Omental fat pad (tissue), 1 donor: ENCODE measurements at regions not wholly inside any gene's neighbourhood (a gene's known extent, or its start where the extent isn't known, plus 50 kb on each side); places are given as distances from the start of the nearest gene placed in this dataset.
"Not testable (repeated sequence)": the region's sequence is repeated elsewhere in the genome, so short reads cannot be mapped to it uniquely, and the experiment has no call there.

Experiments used
- ATAC-seq: fragments of 150-250 bp; one replicate; pipeline ENCODE4 v1.9.1; 2016; ENCODE audit warnings: mild to moderate bottlenecking, moderate library complexity; ENCODE audit not compliant: low FRiP score
- DNase-seq: peaks from one replicate; pipeline ENCODE4 v3.0.0-alpha.2; 2019; ENCODE audit warnings: low spot score

DNA sequence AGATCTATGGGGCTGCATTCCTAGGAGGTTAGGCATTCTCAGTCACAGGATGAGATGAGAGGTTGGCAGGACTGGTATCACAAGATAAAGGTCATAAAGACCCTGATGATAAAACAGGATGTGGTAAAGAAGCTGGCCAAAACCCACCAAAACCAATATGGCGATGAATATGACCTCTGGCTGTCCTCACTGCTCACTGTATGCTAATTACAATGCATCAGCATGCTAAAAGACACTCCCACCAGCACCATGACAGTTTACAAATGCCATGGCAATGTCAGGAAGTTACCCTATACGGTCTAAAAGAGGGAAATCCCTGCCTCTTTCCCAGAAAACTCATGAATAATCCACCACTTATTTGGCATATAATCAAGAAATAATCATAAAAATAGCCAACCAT lies 138.8 kb upstream of the NBPF19 start:
- not testable (repeated sequence) for ATAC-seq

DNA sequence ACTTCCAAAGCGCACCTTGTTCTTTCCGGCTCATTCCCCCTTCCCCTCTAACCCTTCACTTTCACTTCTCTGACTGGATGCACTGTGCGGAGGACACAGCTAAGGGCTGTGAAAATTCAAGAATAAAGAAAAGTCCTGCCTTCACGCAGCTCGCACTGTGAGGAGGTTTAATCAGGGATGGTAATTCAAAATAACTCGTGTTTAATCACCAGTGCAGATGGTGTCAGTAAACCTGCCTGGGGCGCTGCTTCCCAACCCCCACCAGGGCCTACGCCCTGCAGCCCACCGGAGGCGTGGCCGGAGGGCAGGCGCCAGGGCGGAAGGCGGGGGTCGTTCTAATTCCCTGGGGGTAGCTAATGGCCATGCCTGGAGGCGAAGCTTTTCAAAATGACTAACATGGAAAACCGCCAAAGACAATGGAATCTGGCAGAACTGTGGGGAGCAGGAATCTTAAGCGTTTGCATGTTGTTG lies 136.6 kb upstream of the NBPF19 start:
- peak; percentile 87 for ATAC-seq
- not testable (repeated sequence) for DNase-seq

More for the DNA sequence above, 138.8 kb upstream of the NBPF19 start:
- DNase-seq = not testable (repeated sequence)

DNA sequence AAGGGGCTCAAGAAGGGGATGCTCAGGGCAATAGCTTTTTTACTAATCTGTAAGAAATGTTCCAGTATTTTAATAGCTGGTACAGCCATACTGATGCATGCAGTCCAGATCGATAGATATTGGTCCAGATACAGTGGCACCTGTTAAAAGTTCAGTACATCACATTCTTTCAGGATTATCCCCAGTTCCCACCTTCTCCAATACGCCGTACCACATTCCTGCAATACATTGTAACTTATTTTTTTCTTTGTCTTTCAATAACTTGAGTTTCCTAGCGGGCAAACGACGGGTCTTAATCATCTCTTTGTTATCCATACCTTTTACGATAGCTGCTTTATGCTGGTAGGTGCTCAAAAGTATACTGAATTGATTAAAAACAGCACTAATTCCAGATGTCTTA lies 136.1 kb upstream of the NBPF19 start:
- ATAC-seq = peak; percentile 17
- not testable (repeated sequence) for DNase-seq

DNA sequence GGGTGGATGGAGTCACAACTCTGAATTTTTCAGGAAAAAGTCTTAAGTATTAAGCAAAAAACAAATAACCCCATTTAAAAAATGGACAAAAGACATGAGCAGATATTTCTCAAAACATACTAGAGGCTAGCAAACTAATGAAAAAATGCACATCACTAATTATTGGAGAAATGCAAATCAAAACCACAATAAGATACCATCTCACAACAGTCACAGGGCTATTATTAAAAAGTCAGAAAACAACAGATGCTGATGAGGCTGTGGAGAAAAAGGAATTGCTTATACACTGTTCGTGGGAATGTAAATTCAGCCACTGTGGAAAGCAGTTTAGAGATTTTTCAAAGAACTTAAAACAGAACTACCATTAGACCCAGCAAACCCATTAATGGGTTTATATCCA lies 125.4 kb upstream of the NBPF19 start:
- not testable (repeated sequence) for ATAC-seq, DNase-seq

DNA sequence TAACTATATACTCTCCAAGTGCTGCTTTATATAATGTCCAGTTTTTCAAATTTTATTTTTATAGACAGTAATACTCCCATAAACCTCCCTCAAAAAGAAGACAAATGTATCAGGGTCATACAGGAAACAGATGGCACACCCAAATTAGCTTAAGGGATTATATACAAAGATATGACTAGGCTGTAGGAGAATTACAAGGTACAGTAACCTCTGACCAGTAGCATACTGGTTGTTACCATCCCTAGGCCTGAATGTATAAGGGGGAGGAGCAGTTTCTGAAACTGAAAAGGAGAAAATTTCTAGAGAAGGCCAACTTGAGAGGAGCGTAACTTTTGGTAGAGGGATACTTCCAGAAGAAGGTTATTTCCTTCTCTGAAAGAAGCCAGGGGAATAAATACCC lies 122.6 kb upstream of the NBPF19 start:
- ATAC-seq, DNase-seq: not testable (repeated sequence)

DNA sequence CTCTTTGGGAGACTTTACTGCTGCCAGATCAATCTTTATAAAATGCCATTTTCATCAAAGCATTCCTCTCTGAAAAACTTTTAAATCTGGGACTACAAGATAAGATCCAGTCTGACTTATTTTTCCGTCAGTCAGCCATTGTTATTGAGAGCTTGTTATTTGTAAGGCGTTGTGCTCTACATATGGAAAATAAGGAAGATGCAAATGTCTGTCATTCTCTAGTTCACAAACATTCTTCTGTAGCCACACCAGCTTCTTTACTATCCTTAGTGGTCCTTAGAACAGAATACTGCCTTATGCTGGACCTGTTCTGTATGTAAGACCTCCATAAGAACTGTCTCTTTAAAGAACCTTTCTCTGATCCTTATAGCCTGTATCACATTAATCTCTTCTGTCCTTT lies 120.3 kb upstream of the NBPF19 start:
- ATAC-seq, DNase-seq: not testable (repeated sequence)

DNA sequence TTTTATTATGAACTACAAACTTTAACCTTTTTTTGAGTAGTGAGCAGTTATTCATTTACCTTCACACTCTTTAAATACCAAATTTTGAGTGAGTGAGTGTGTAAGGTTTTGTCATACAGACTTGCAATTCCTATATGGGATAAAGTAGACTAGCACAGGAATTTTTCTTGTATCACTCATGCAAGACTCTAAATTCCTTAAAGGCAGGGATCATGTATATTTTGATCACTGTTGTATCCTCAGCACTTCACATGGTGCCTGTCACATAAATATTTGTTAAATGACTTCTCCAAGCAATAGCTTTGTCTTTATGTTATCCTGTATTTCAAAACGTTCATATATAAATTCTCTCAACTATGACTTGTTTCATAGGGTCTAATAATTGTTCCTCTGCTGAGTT lies 119.1 kb upstream of the NBPF19 start:
- DNase-seq = not testable (repeated sequence)
- peak; percentile 46 for ATAC-seq

DNA sequence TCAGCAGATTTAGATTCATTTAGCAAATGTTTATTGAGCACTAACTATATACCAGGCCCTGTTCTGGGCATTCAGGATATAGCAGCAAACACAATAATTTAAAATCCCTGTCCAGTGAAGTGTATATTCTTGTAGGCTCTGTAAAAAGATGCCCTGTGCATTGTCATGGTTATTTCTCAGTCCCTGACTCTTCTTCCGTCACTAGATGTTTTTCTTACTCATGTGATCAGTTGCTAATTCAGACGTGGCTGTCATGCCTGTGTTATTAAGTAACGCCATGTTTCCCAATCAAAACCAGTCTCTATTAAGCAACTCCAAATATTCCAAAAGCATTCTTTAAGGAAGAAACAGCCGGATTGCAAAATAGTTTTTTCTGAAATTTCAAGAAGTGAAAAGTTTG lies 118.7 kb upstream of the NBPF19 start:
- DNase-seq = not testable (repeated sequence)
- ATAC-seq = peak; percentile 92

DNA sequence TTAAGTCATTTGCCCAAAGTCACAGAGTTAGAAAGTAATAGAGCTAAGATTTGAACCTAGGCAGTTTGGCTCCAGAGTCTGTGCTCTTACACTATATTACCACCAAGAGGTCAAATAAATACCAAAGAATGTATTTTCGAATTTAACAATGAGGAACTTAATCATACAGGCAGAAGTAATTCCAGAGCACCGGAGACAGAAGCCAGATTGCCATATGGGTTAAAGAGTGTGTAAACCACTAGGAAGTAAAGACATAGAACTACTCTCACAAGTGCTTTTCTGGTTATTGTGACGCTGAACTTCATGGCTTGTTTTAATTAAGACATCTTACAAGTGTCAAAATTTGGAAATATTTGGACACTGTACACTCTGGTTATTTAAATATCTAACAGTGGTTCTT lies 114.5 kb upstream of the NBPF19 start:
- not testable (repeated sequence) for DNase-seq, ATAC-seq

DNA sequence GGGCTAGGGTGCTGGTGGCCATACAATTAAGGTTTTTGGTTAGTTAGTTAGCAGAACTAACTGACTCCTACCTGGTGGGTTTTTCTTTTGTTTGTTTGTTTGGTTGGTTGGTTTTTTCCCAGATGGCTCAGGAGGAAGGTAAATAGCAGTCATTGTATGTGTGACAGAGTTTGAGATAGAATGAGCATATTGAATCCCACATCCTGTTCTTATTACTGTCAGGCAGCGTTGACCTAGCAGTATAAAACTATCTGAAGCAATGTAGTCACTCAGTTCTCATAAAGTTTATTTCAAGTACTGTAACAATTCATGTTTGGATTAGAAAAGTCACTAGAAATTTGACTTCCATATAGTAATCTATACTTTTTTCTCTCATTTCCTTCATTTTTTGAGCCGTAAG lies 113.5 kb upstream of the NBPF19 start:
- not testable (repeated sequence) for ATAC-seq, DNase-seq

DNA sequence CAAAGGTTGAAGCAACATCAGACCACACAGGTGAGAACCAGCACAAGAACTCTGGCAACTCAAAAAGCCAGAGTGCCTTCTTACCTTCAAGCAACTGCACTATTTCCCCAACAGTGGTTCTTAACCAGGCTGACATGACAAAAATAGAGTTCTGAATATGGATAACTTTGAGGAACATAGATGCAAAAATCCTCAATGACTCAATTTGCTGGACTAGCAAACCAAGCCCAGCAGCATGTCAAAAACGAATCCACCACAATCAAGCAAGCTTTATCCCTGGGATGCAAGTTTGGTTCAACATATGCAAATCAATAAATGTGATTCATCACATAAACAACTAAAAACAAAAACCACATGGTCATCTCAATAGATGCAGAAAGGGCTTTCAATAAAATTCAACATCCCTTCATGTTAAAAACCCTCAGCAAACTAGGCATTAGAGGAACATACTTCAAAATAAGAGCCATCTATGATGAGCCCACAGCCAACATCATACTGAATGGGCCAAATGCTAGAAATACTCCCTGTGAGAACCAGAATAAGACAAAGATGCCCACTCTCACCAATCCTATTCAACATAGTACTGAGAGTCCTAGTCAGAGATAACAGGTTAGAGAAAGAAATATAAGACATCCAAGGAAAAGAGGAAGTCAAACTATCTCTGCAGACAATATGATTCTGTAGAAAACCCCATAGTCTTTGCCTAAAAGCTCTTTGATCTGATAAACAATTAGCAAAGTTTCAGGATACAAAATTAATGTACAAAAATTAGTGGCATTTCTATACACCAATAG lies 110.5 kb upstream of the NBPF19 start:
- ATAC-seq, DNase-seq: not testable (repeated sequence)

DNA sequence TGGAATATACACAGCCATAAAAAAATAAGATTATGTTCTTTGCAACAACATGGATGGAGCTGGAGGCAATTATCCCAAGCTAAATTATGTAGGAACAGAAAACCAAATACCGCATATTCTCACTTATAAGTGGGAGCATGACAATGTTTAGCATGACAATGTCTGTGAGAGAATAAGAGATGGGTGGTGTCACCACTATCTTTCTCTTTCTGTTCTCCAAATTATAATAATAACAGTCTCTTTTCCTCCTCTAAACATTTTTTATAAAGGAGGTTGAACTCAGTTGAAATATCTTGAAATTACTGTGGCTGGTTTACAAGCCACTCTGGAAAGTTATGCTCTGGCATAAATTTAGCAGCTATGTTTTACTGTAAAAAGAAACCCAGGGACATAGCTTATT lies 108.4 kb upstream of the NBPF19 start:
- not testable (repeated sequence) for DNase-seq, ATAC-seq

DNA sequence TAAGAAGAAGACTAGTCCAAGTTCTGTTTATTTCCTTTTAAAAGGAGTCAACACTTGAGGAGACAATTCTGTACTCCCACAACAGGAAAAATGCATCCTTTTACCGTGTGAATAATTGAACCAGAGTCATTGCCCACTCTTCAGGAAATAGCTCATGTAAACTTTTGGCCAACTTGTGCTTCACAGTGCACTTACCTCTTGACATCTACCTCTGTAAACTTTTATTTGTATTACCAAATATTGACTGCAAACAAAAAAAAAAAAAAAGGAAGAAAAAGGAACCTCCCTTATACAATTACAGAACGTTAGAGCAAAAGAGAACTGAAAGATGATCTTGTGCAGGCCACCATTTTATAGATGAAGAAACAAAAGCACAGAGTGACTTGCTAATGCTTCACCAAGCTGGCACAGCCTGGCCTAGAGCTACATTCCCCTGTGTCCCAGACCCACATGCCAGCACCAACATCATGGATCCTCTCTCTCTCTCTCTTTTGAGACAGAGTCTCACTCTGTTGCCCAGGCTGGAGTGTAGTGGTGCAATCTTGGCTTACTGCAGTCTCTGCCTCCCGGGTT lies 107.3 kb upstream of the NBPF19 start:
- not testable (repeated sequence) for ATAC-seq, DNase-seq

DNA sequence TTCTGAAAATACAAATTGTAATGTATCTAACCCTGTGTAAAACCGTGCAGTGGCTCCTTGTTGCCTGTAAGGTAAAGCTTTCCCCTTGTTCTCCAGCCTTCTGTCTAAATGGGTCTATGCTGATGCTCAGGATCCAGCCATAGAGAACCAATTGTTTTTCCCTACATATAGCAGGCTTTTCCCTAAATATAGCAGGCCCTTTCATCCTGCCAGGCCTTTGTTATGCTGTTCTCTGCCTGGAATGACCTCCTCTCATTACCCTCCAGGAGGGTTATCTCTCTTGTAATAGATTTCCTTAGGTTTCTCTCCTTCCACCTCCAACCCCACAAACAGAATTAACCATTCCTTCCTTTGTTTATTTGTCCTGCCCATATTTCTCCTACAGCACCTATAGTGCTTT lies 106.5 kb upstream of the NBPF19 start:
- not testable (repeated sequence) for DNase-seq, ATAC-seq

DNA sequence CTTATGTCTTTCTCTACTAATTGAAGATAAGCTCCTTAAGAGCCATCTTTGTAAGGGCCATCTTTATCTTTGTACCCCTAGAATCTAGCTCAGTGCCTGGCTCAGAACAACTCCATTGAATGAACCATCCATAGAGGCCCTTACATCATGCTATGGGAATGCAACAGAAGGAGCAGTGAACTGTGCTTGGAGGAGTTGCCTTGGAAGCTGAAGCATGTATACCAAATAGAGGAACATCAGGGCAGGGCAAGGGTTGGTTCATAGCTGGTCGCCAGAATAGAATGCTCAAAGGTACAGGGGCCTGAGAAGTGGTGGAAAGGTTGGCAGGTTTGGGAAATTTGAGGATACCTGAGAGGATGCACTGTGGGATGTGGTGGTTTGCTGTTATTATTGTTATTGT lies 105.8 kb upstream of the NBPF19 start:
- DNase-seq, ATAC-seq: not testable (repeated sequence)

DNA sequence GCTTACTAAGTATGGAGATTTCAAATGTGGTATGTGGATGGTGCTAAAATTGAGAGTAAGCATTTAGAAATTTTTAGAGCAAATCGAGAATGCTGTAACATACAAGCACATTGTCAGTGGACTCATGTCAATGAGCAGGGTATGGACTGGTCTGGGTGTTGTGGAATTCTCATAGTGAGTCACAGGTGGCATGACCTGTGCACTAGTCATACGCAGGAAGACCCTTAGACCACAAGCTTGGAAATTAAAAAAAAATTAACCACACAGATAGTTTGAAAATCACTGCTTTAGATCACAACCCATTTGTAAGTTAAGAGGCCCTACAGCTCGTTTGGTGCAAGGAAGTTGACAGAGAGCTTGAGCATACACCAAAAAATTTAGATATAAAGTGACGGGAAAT lies 102.9 kb upstream of the NBPF19 start:
- ATAC-seq = not testable (repeated sequence)

DNA sequence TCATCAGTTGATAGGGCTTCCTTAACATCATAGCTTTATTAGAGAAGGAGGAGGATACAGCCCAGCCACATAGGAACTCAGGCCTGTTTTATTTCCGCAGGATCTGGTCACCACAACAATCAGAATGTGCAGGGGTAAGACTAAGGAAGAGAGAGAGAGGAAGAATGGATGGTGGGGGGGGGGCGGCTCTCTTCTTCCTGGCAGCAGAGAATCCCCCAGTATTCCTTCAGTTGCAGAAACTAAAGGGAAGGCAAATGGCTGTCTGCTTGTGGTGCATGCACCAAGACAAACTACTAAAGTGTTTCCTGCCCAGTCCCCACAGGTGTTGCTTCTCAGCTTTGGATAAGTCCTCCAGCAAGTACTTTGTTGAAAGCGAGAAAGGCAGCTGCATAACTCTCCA lies 96.4 kb upstream of the NBPF19 start:
- ATAC-seq, DNase-seq: not testable (repeated sequence)

More for the DNA sequence above, 102.9 kb upstream of the NBPF19 start:
- not testable (repeated sequence) for DNase-seq

DNA sequence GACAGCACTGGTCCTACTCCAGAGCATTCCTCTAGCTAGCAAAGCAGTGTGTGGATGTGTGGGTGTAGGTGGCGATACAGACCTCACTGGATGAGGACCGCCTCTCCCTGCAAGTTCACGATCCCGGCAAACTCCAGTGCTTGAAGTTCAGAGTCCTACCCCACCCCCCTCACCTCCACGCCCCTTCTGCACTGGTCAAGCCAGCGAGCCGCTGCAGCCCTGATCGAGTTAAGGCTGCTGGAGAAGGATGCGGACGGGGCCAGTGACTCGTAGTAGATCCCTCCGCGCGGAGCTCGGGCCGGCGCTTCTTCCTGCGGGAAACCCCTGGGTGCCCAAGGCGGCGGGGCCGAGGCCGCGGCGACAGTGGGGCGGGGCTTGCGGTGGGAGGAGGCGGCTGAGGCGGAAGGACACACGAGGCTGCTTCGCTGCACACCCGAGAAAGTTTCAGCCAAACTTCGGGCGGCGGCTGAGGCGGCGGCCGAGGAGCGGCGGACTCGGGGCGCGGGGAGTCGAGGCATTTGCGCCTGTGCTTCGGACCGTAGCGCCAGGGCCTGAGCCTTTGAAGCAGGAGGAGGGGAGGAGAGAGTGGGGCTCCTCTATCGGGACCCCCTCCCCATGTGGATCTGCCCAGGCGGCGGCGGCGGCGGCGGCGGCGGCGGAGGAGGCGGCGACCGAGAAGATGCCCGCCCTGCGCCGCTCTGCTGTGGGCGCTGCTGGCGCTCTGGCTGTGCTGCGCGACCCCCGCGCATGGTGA lies 84.5 kb upstream of the NBPF19 start:
- peak; percentile 43 for DNase-seq
- ATAC-seq = peak; percentile 92

DNA sequence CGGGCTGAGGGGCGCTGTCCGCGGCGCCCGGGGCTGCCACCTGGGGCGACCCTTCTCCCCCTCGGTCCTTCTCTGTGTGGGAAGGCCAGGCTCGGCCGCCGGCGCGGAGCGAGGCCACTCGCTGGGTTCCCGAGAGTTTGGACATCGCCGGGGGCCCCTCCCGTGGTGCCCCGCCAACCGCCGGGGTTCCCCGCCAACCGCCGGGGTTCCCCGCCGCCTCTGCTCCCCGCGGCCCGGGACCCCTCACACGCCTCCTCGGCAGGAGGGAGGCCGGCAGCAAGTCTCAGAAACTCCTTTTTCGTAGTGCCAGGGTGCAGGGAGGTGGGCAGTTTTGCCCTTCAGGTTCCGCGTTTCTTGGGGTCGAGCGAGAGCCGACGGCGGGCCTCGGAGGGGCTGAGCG lies 83.9 kb upstream of the NBPF19 start:
- ATAC-seq, DNase-seq: not testable (repeated sequence)

DNA sequence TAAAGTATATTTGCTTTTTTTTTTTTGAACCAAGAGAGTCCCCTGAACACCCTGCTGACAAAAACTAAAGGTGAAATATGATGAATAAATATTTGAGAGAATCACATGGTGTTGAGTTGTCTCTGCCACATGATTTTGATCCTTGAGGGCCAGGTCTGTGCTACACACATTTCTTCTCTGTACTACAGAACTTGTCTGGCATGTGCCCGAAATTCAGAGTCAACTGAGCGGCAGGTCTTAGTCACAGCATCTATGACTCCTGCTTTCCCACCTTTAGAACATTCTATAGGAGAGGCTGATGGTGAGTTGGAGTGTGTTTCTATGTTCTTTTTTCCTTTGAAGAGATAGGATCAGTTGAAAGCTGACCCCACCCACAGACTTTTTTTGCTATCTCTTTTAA lies 79.0 kb upstream of the NBPF19 start:
- ATAC-seq, DNase-seq: not testable (repeated sequence)
